A172 (cell line): ENCODE measurements at regions not wholly inside any gene's neighbourhood (a gene's known extent, or its start where the extent isn't known, plus 50 kb on each side); places are given as distances from the start of the nearest gene placed in this dataset.
"Not testable (repeated sequence)": the region's sequence is repeated elsewhere in the genome, so short reads cannot be mapped to it uniquely, and the experiment has no call there.

Experiments used
- DNase-seq: peaks from one replicate; pipeline ENCODE4 v3.0.0-alpha.2; 2015; ENCODE audit warnings: low spot score

- DNase-seq = no peak
These were observed 243.6 kb upstream of the LUZP2 start for GRCh38 chr11:24253237-24253760.

GRCh38 chr11:24264868-24265267, 232.0 kb upstream of the LUZP2 start:
- DNase-seq = no peak

- DNase-seq = no peak
These were observed 229.8 kb upstream of the LUZP2 start for GRCh38 chr11:24267014-24267413.

- no peak for DNase-seq
These were observed 225.1 kb upstream of the LUZP2 start for GRCh38 chr11:24271798-24272197.

- not testable (repeated sequence) for DNase-seq
These were observed 222.6 kb upstream of the LUZP2 start for GRCh38 chr11:24274214-24274781.

- no peak for DNase-seq
These were observed 210.6 kb upstream of the LUZP2 start for GRCh38 chr11:24286238-24286637.

GRCh38 chr11:24289301-24289700, 207.6 kb upstream of the LUZP2 start:
- no peak for DNase-seq

- no peak for DNase-seq
These were observed 202.9 kb upstream of the LUZP2 start for GRCh38 chr11:24293964-24294363.

GRCh38 chr11:24295360-24295759, 201.5 kb upstream of the LUZP2 start:
- no peak for DNase-seq

GRCh38 chr11:24297461-24297860, 199.4 kb upstream of the LUZP2 start:
- DNase-seq = no peak

- DNase-seq = no peak
These were observed 198.7 kb upstream of the LUZP2 start for GRCh38 chr11:24298146-24298545.

- no peak for DNase-seq
These were observed 184.9 kb upstream of the LUZP2 start for GRCh38 chr11:24311974-24312373.

GRCh38 chr11:24312464-24313238, 184.2 kb upstream of the LUZP2 start:
- no peak for DNase-seq

- no peak for DNase-seq
These were observed 175.6 kb upstream of the LUZP2 start for GRCh38 chr11:24321229-24321628.

GRCh38 chr11:24324211-24324610, 172.6 kb upstream of the LUZP2 start:
- DNase-seq = peak; percentile 4

- DNase-seq = no peak
These were observed 152.6 kb upstream of the LUZP2 start for GRCh38 chr11:24344222-24344621.

- no peak for DNase-seq
These were observed 147.9 kb upstream of the LUZP2 start for GRCh38 chr11:24348908-24349307.

GRCh38 chr11:24351179-24351578, 145.7 kb upstream of the LUZP2 start:
- DNase-seq = no peak

GRCh38 chr11:24356501-24356900, 140.4 kb upstream of the LUZP2 start:
- DNase-seq = no peak

- no peak for DNase-seq
These were observed 139.0 kb upstream of the LUZP2 start for GRCh38 chr11:24357620-24358410.

GRCh38 chr11:24372491-24372890, 124.4 kb upstream of the LUZP2 start:
- DNase-seq = no peak

GRCh38 chr11:24373516-24373915, 123.3 kb upstream of the LUZP2 start:
- DNase-seq = no peak

- DNase-seq = no peak
These were observed 121.5 kb upstream of the LUZP2 start for GRCh38 chr11:24375351-24375750.
